GM19035 (cell line): ENCODE measurements at regions not wholly inside any gene's neighbourhood (a gene's known extent, or its start where the extent isn't known, plus 50 kb on each side); places are given as distances from the start of the nearest gene placed in this dataset.

Source experiments
- ATAC-seq: cut with Tn5 transposase; IDR thresholded peaks from one replicate; pipeline ENCODE4 v1.9.1; 2021; ENCODE audit not compliant: unreplicated experiment

DNA sequence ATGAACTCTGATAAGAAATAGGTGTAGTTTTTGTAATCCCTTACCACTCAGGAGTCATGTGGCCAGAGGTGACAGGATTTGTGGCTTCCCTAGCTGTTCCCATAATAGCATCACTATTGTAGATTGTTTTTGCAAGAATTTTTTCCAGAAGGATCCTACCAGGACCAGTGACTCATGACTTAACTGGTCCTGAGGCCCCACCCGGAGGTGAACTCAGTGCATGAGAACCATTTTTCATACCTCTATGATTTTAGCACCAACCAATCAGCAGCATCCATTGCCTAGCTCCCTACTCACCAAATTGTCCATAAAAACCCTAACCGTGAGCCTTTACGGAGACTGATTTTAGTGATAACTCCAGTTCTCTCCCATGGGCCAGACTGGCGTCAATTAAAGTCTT, 484.8 kb downstream of the PSAT1 start:
- ATAC-seq: no peak

DNA sequence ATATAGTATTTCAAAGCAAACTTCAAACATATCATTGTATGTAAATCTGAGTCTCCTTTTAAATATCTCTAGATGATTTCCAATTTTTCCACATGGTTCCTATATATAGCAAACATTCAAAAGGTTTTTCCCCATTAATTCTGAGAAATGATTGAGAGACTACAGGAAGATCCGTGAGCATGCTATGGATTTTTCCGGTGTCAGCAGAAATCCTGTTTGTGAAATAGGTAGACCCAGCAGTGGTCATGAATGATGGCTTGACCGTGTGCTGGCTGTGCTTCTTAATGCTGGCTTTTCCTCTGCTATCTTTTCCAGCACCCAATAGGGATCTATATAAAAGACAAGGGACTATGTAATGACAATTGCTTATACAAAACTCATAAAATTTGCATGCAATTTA, 485.3 kb downstream of the PSAT1 start:
- ATAC-seq: no peak

DNA sequence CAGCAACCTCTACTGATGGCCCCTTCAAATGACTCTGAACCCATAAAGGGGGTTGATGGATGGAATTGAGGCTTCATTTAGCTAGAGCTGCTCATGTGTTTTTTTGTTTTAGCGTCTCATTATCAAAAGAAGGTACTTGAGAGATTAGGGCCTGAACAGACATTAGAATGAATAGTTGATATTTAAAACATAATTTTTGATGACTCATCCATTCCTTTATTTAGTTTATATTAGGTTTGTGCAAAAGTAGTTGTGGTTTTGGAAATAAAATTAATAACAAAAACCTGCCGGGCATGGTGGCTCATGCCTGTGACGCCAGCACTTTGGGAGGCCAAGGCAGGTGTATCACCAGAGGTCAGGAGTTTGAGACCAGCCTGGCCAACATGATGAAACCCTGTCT, 485.9 kb downstream of the PSAT1 start:
- ATAC-seq: no peak

GRCh38 chr9:78783743-78784142, 486.8 kb downstream of the PSAT1 start:
- ATAC-seq: no peak

DNA sequence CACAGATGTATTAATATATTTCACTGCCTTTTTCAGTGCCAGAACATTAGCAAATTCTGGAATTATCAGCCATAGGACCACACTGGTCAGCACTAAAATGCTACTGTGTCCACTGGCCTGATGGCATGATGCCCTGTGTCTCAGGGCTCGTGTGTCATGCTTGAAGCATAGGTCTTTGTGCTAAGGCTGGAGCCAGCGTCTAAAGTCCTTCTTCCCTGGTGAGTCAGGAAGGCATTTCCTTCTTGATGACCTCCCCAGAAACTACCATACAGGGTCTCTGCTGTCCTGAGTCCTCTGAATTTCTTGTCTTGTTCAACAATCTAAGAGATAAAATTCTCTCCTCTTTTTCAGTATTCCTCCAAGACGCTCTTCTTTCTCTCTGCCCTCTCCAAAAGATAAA, 489.9 kb downstream of the PSAT1 start:
- ATAC-seq: no peak

- ATAC-seq: no peak
Observed at GRCh38 chr9:78788101-78788500, 491.2 kb downstream of the PSAT1 start.

DNA sequence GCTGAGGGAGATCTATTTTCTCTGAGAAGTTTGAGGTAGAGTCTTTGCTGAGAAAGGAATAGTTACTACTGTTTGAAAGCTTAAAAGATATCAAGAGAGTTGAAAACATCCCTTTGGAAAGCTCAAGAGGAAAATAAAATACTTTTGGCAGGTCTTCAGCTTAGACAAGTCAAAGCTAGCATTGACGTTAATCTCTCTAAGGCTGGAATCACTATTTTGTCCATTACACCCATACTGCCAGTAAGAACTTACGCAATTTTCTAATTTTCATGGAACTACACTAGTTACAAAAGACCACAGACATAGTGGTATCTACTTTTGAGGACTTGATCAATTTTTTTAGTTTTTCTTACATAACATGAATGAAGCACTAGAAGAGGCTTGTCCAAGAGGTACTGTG, 494.9 kb downstream of the PSAT1 start:
- no peak for ATAC-seq

- no peak for ATAC-seq
Observed at GRCh38 chr9:78792745-78793144, 495.8 kb downstream of the PSAT1 start.

DNA sequence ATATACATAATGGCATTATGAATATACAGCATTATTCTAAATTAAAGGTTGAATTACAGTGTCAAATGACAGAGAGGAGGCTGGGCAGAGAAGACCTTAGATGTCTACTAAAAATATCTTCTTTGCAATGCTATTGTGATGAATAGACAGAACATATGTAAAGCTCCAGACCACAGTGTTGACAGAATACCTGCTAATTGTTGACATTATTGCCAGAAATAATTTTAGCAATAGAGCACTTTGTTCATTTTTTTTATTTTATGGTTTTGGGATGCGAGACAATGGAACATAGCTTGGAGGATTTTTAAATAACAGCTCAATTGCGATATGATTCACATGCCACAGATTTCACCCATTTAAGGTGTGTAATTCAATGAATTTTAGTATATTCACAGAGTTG, 508.8 kb downstream of the PSAT1 start:
- ATAC-seq: no peak

- no peak for ATAC-seq
Observed at GRCh38 chr9:78806492-78807160, 509.7 kb downstream of the PSAT1 start.

DNA sequence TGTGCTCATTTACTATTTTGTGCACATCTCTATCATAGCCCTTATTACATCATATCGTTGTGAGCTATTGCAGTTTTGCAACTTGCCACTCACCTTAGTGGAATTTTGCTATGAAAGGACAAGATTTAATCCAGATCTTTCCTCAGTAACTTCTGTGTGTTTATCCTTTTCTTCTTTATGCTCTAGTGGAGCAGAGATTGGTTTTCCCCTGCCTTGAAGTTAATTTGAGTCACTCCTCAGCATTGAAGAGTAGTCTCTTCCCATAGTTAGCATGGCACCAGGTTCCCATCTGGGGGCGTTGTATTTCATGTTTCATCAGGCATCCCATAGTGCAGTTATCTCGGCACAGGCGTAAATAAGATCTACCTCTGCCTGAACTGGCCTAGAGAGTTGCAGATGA, 510.4 kb downstream of the PSAT1 start:
- ATAC-seq: no peak

DNA sequence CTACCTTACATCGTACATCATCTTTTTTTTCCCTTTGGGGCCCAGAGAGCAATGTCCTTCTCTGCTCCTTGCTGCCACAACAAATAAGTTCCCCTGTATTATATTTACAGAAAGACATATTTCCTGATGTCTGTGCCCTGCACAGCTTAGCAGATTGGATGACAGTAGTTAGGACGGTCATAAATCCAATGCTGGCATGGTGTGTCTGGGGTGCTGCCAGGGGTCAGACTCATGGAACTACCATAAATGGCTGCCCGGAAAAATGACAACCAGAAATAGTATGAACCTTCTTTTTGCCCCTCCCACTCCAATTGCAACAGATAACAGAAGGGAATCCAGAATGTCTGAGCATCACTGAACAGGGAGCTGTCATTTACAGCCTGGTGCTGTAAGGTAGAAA, 511.1 kb downstream of the PSAT1 start:
- no peak for ATAC-seq

- ATAC-seq: no peak
Observed at GRCh38 chr9:78811622-78812276, 514.8 kb downstream of the PSAT1 start.

DNA sequence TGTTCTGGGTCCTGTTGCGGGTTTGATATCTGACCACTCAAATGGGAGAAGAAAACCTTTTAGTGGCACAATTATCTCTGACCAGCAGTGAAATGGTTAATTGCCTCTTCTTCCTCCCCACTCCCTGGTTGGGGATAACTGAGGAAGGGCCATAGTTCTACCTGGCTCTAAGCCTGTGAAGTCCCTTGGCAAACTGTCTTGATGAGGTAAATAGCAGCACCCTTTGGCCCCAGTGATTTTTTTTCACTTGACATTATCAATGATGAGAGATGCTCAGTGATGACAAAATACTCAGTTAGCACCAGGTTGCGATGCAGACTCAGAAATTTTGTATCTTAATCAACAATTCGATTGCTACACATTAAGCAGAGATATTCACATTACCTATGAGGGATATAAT, 515.7 kb downstream of the PSAT1 start:
- no peak for ATAC-seq

DNA sequence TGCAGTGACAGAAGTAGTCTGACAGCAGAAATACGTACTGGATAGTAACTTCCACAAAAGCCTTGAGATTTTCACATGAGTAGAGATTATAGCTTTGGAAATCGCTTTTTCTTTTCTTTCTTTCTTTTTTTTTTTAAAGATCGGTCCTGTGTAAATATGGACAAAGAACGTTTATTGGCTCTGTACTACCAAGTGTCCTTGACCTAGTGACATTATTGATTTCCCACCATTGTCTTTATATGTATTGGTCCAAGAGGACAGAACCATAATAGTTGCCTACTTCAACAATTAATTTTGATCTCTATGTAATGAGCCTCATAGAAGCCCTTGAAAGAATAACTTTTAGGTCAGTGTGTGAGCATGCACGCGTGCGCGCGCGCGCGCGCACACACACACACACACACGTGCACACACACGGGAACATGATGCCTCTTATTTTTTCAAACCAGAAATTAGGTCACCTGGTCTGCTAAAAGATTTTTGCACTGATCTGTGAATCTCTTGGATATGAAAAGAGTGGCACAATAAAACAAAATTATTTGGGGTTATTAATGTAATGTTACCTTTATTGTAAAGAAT, 516.8 kb downstream of the PSAT1 start:
- no peak for ATAC-seq

- ATAC-seq: peak; percentile 86
Observed at GRCh38 chr9:78821126-78821822, 524.3 kb downstream of the PSAT1 start.

DNA sequence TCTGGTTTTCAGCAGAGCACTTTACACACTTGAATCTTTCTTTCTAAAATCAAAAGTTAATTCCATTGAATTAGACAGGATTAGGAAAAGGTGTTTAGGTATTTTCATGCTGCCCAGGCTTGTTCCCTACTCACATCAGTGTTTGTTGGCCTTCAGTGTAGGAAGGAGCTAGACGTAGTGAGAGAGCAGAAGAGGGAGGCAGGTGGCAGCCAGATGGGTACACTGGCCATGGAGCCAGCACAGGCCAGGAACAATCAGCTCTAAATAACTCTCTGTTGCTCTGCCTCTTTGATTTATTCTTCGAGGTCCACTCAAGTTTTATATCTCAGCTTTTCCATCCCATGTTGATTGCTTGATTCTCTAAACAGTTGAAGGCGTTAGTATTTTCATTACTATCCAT, 529.6 kb downstream of the PSAT1 start:
- ATAC-seq: no peak

- no peak for ATAC-seq
Observed at GRCh38 chr9:78828521-78828920, 531.6 kb downstream of the PSAT1 start.

DNA sequence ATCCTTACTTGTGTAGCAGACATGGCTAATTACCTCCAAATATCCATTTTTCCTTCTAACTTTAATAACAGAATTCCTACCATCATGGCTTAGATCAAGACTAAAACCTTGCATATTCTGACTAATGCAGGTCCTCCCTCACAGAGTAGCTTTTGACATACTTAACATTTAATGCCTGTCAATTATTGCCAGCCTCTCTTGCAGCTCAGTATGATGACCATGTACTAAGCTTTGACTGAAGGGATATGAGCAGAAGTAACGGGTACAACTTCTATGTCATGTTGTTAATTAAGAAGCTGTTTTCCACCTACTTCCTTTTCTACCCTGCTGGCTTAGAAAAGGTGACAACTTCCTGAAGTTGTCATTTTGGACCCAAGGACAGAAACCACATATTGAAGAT, 533.4 kb downstream of the PSAT1 start:
- ATAC-seq: no peak

DNA sequence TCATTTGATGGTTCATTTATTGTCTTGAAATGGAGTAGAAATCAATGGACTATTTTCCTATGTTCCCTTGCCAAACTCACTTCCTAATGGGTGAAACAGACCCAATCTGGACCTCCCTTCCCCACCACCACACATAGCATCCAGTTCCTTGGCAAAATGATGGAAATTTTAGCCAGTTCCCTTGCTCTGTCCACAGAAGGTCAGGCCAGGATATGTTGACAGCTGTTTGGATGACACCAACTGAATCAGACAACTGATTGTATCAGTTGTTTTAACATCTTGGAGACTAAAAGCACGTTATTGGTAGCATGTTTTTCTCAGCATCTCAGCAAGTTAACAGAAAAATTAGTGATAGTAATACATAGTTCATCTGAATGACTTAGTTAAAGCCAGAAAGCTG, 534.8 kb downstream of the PSAT1 start:
- no peak for ATAC-seq

DNA sequence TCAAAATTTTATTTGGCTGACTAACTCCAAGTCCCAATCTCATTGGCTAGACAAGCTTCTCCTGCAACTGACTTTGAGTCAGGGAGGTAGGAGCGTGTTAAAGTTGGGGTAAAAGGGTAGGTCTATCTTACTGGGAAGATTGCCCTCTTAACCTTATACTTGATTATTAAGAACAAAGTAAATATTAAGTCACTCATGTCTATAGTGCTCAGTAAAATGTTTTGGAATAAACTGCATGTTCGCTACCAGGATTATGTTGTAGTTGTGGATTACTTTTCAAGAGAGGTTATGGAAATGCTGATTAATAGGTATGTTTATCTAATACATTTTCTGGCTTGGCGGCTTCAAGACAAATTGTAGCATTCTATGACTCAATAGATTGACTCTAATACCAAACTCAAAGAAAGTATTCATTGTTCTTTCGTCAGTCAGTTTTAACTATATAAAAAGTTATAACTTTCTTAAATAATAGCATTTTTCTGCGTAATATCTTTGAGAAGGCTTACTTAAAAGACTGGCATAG, 539.1 kb downstream of the PSAT1 start:
- no peak for ATAC-seq

GRCh38 chr9:78839252-78839651, 542.3 kb downstream of the PSAT1 start:
- no peak for ATAC-seq
